WTC11 (cell line): ENCODE measurements at regions not wholly inside any gene's neighbourhood (a gene's known extent, or its start where the extent isn't known, plus 50 kb on each side); places are given as distances from the start of the nearest gene placed in this dataset.

Experiments
- ATAC-seq: fragments of 200-7000 bp; cut with Tn5 transposase; 2 replicates; pipeline ENCODE4 v1.10.0; 2021; ENCODE audit warnings: mild to moderate bottlenecking, moderate library complexity
- CTCF ChIA-PET: fragments of 300-600 bp; sonication (Branson Sonifier 250); formaldehyde crosslinking; loops from one replicate; lab custom pipeline; 2021; ENCODE audit warnings: antibody characterized with exemption; lab: Charles Lee
- POLR2A ChIA-PET: fragments of 350-600 bp; sonication (Branson Sonifier 250); formaldehyde crosslinking; loops from one replicate; lab custom pipeline; 2021; ENCODE audit warnings: antibody characterized with exemption; lab: Charles Lee
- DNase-seq: peaks from one replicate; pipeline ENCODE4 v3.0.0; 2021; ENCODE audit warnings: low spot score
- H3K27ac Mint-ChIP-seq: 2 replicates; pipeline ENCODE4 v1.8.0; 2021; ENCODE audit warnings: mixed read lengths
- H3K27me3 Mint-ChIP-seq: 2 replicates; pipeline ENCODE4 v1.8.0; 2021; ENCODE audit warnings: low read depth, mild to moderate bottlenecking, moderate library complexity, mixed read lengths
- H3K36me3 Mint-ChIP-seq: 2 replicates; pipeline ENCODE4 v1.8.0; 2021; ENCODE audit warnings: mixed read lengths
- H3K4me1 Mint-ChIP-seq: 2 replicates; pipeline ENCODE4 v1.8.0; 2022; ENCODE audit warnings: mixed read lengths
- H3K4me3 Mint-ChIP-seq: 2 replicates; pipeline ENCODE4 v1.8.0; 2021; ENCODE audit warnings: mild to moderate bottlenecking, moderate library complexity, mixed read lengths
- H3K9me3 Mint-ChIP-seq: 2 replicates; pipeline ENCODE4 v1.8.0; 2021; ENCODE audit warnings: mixed read lengths
- ARID4B ChIP-seq: sonication (generic); formaldehyde crosslinking; IDR thresholded peaks from 2 replicates; pipeline ENCODE4 v1.8.0; 2023; ENCODE audit warnings: missing genetic modification reagents, mild to moderate bottlenecking, borderline replicate concordance
- CBFB ChIP-seq: sonication (generic); formaldehyde crosslinking; IDR thresholded peaks from 2 replicates; pipeline ENCODE4 v1.8.1; 2022; ENCODE audit warnings: mild to moderate bottlenecking, low read depth, missing genetic modification reagents
- CREM ChIP-seq: sonication (generic); formaldehyde crosslinking; IDR thresholded peaks from 2 replicates; pipeline ENCODE4 v1.8.1; 2022; ENCODE audit warnings: mild to moderate bottlenecking, missing genetic modification reagents, moderate library complexity
- E2F1 ChIP-seq: sonication (generic); formaldehyde crosslinking; IDR thresholded peaks from 2 replicates; pipeline ENCODE4 v1.8.0; 2022; ENCODE audit warnings: mild to moderate bottlenecking, missing genetic modification reagents
- E2F5 ChIP-seq: sonication (generic); formaldehyde crosslinking; IDR thresholded peaks from 2 replicates; pipeline ENCODE4 v1.8.1; 2022; ENCODE audit warnings: mild to moderate bottlenecking, moderate library complexity, missing genetic modification reagents
- ELF4 ChIP-seq: sonication (generic); formaldehyde crosslinking; IDR thresholded peaks from 2 replicates; pipeline ENCODE4 v1.8.1; 2022; ENCODE audit warnings: low read depth, mild to moderate bottlenecking, moderate library complexity, missing genetic modification reagents
- FOXK1 ChIP-seq: sonication (generic); formaldehyde crosslinking; IDR thresholded peaks from 2 replicates; pipeline ENCODE4 v1.8.0; 2022; ENCODE audit warnings: mild to moderate bottlenecking, moderate library complexity, missing genetic modification reagents
- GTF2I ChIP-seq: fragments of 250-450 bp; sonication (Bioruptor Pico); conservative IDR thresholded peaks from 2 replicates; pipeline ENCODE4 v1.4.0; 2021; ENCODE audit warnings: mild to moderate bottlenecking
- NR2C2 ChIP-seq: sonication (generic); formaldehyde crosslinking; IDR thresholded peaks from 2 replicates; pipeline ENCODE4 v1.8.0; 2022; ENCODE audit warnings: mild to moderate bottlenecking, missing genetic modification reagents
- NR3C1 ChIP-seq: sonication (generic); formaldehyde crosslinking; conservative IDR thresholded peaks from 2 replicates; pipeline ENCODE4 v1.8.1; 2023; ENCODE audit warnings: low read depth, mild to moderate bottlenecking, missing genetic modification reagents
- SMAD3 ChIP-seq: sonication (generic); formaldehyde crosslinking; IDR thresholded peaks from 2 replicates; pipeline ENCODE4 v1.8.0; 2022; ENCODE audit warnings: missing genetic modification reagents, mild to moderate bottlenecking, borderline replicate concordance
- SMAD4 ChIP-seq: sonication (generic); formaldehyde crosslinking; IDR thresholded peaks from 2 replicates; pipeline ENCODE4 v1.8.0; 2022; ENCODE audit warnings: mild to moderate bottlenecking, missing genetic modification reagents
- STAT6 ChIP-seq: sonication (generic); formaldehyde crosslinking; conservative IDR thresholded peaks from 2 replicates; pipeline ENCODE4 v1.8.1; 2023; ENCODE audit warnings: mild to moderate bottlenecking, low read depth, missing genetic modification reagents, moderate library complexity
- TCF7 ChIP-seq: sonication (generic); formaldehyde crosslinking; IDR thresholded peaks from 2 replicates; pipeline ENCODE4 v1.8.0; 2022; ENCODE audit warnings: mild to moderate bottlenecking, low read depth, missing genetic modification reagents, moderate library complexity
- TEAD4 ChIP-seq: sonication (generic); formaldehyde crosslinking; IDR thresholded peaks from 2 replicates; pipeline ENCODE4 v1.8.0; 2022; ENCODE audit warnings: mild to moderate bottlenecking, missing genetic modification reagents
- ZBTB21 ChIP-seq: sonication (generic); formaldehyde crosslinking; IDR thresholded peaks from 2 replicates; pipeline ENCODE4 v1.8.1; 2023; ENCODE audit warnings: mild to moderate bottlenecking, missing genetic modification reagents, borderline replicate concordance
- ZNF219 ChIP-seq: sonication (generic); formaldehyde crosslinking; IDR thresholded peaks from 2 replicates; pipeline ENCODE4 v1.8.0; 2023; ENCODE audit warnings: missing genetic modification reagents, mild to moderate bottlenecking, borderline replicate concordance

GRCh38 chr13:100988921-100989320 is 314.3 kb upstream of the TMTC4 start:
- H3K4me3 Mint-ChIP-seq: no peak overlapping the region
- peaks cover 4% of the 10 kb centered on the region; the same call in 1 of the 2 replicates for H3K27me3 Mint-ChIP-seq
- peaks cover 36% of the 10 kb centered on the region for H3K9me3 Mint-ChIP-seq
- CTCF ChIA-PET: interaction anchor here (0.6 to 1.6 kb wide), 2 partner anchors 8 to 139 kb away, joined by 3 to 4 read pairs; no protein-coding TSS in a partner anchor
- H3K27ac Mint-ChIP-seq: no peak overlapping the region
- H3K4me1 Mint-ChIP-seq: peaks cover 22% of the 10 kb centered on the region
- no peak for TF ChIP-seq GTF2I (CRISPR knock-in tag)
- TF ChIP-seq, all 79 proteins: peak for 0
- DNase-seq (no peak), ATAC-seq (no peak)
- POLR2A ChIA-PET: interaction anchor here (0.6 kb wide), 1 partner anchor 158 kb away, joined by 3 read pairs; no protein-coding TSS in a partner anchor
- H3K36me3 Mint-ChIP-seq: peaks cover 27% of the 10 kb centered on the region

- Mint-ChIP-seq H3K36me3 (peaks cover 27% of the 10 kb centered on the region), H3K4me1 (peaks cover 22% of the 10 kb centered on the region), H3K27ac (peak overlapping the region; percentile 43; the same call in 1 of the 2 replicates), H3K9me3 (peaks cover 29% of the 10 kb centered on the region), H3K4me3 (no peak overlapping the region), H3K27me3 (peaks cover 4% of the 10 kb centered on the region; the same call in 1 of the 2 replicates)
- ATAC-seq (peak; percentile 92), DNase-seq (peak; percentile 12)
- no peak for TF ChIP-seq NR3C1 (CRISPR knock-in tag)
- TF ChIP-seq FOXK1: no peak
- ChIA-PET POLR2A (no interaction called here), CTCF (no interaction called here)
Measured at GRCh38 chr13:100987948-100988347, 313.4 kb upstream of the TMTC4 start.

GRCh38 chr13:100986571-100986970 is 312.0 kb upstream of the TMTC4 start:
- POLR2A ChIA-PET: no interaction called here
- TF ChIP-seq SMAD4 (CRISPR knock-in tag) (no peak), SMAD3 (no peak), E2F1 (CRISPR knock-in tag) (no peak)
- H3K27ac Mint-ChIP-seq: peak overlapping the region; percentile 57; the same call in 1 of the 2 replicates
- H3K36me3 Mint-ChIP-seq: peaks cover 21% of the 10 kb centered on the region
- no peak overlapping the region for H3K4me3 Mint-ChIP-seq
- ATAC-seq (no peak), DNase-seq (no peak)
- H3K4me1 Mint-ChIP-seq: peaks cover 22% of the 10 kb centered on the region
- H3K27me3 Mint-ChIP-seq: peaks cover 4% of the 10 kb centered on the region
- peaks cover 20% of the 10 kb centered on the region for H3K9me3 Mint-ChIP-seq
- CTCF ChIA-PET: no interaction called here

- DNase-seq (no peak), ATAC-seq (no peak)
- Mint-ChIP-seq H3K36me3 (peaks cover 17% of the 10 kb centered on the region), H3K27me3 (peaks cover 4% of the 10 kb centered on the region), H3K4me3 (no peak overlapping the region), H3K4me1 (peaks cover 28% of the 10 kb centered on the region), H3K9me3 (peaks cover 23% of the 10 kb centered on the region), H3K27ac (no peak overlapping the region)
- POLR2A ChIA-PET: no interaction called here
- CTCF ChIA-PET: no interaction called here
- TF ChIP-seq CREM (CRISPR knock-in tag): no peak
- TF ChIP-seq NR2C2 (CRISPR knock-in tag): no peak
- TF ChIP-seq STAT6 (CRISPR knock-in tag): no peak
- TF ChIP-seq ZBTB21 (CRISPR knock-in tag): no peak
- TF ChIP-seq ARID4B: no peak
- no peak for TF ChIP-seq TCF7 (CRISPR knock-in tag)
- no peak for TF ChIP-seq ZNF219
- TF ChIP-seq TEAD4 (CRISPR knock-in tag): no peak
- no peak for TF ChIP-seq ELF4
- no peak for TF ChIP-seq E2F5 (CRISPR knock-in tag)
- TF ChIP-seq CBFB (CRISPR knock-in tag): no peak
Measured at GRCh38 chr13:100984085-100984705, 309.6 kb upstream of the TMTC4 start.
